ENCODE measurements at regions not wholly inside any gene's neighbourhood (a gene's known extent, or its start where the extent isn't known, plus 50 kb on each side); places are given as distances from the start of the nearest gene placed in this dataset.
"Not testable (repeated sequence)": the region's sequence is repeated elsewhere in the genome, so short reads cannot be mapped to it uniquely, and the experiment has no call there.

- no peak for TF ChIP-seq POLR2A (IDR thresholded peaks at IDR 0.05; ENCODE audit: low read depth, low read length)
- DNase-seq (ENCODE audit: insufficient read length, low spot score) (no peak), FAIRE-seq (no peak)
These were observed 66.6 kb upstream of the ZNF479 start for GRCh38 chr7:57198801-57199200.

- no peak for DNase-seq (ENCODE audit: insufficient read length, low spot score)
These were observed 67.0 kb upstream of the ZNF479 start for GRCh38 chr7:57199252-57199651.

DNA sequence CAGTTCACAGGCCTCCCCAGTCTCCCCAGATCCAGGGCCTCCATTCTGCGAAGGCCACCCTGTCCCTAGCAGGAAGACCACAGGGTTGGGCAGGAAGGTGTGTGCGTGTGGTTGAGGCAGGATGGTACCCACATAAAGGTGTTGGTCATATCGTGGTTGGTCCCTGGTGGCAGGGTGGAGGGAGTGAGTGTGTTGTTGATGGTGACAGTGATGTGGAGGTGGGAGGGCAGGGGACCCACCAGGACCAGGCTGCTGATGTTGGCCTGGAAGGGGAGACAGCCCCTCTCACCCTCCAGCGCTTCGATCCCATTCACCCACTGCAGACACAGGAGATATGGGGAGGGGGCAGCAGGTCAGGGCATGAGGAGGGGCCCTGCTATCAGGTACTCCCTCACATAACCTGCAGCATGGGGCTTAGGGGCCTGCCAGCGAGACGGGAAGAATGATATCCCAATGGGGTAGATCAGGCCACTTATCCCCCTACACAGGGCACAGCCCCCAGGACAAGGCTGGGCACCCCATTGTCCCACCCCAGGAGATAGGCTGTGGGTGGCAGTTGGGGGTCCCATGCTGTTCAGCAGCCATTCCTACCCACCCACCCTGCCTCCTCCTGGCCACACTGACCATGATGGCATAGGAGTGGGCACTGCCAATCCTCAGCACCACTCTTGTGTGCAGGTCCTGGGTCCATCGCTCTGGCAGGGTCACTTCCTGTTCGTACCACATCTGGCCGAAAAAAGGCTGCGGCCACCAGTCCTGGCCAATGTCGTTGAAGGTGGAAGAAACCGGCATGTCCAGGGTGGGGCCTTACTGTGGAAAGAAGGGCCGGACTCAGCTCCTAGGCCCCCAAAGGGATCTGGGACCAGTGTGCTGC is 69.0 kb upstream of the ZNF479 start:
- TF ChIP-seq POLR2A (IDR thresholded peaks at IDR 0.05; ENCODE audit: low read depth, low read length) = no peak
- DNase-seq (ENCODE audit: insufficient read length, low spot score) (no peak), FAIRE-seq (no peak)

More at GRCh38 chr7:57199252-57199651, 67.0 kb upstream of the ZNF479 start:
- no peak for FAIRE-seq
- TF ChIP-seq POLR2A (IDR thresholded peaks at IDR 0.05; ENCODE audit: low read depth, low read length) = no peak

- no peak for DNase-seq (ENCODE audit: insufficient read length, low spot score)
- FAIRE-seq = no peak
- no peak for TF ChIP-seq POLR2A (IDR thresholded peaks at IDR 0.05; ENCODE audit: low read depth, low read length)
These were observed 69.6 kb upstream of the ZNF479 start for GRCh38 chr7:57201895-57202210.

DNA sequence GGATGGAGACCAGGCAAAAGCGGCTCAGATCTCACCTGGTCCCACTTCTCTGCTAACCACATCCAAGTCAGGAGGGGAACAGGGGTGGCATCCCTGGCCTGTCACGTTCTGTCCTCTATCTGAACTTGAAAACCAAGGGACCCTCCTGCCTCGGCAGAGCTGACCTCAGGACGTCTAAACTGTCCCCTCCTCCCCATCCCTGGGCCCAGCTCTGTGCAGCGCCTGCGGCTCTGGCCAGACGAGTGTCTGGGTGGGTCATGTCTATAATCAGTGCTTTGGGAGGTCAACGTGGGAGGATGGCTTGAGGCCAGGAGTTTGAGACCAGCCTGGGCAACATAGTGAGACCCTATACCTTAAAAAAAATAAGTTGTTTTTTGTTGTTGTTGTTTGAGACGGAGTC is 70.0 kb upstream of the ZNF479 start:
- no peak for TF ChIP-seq POLR2A (IDR thresholded peaks at IDR 0.05; ENCODE audit: low read depth, low read length)
- FAIRE-seq = no peak
- no peak for DNase-seq (ENCODE audit: insufficient read length, low spot score)

DNA sequence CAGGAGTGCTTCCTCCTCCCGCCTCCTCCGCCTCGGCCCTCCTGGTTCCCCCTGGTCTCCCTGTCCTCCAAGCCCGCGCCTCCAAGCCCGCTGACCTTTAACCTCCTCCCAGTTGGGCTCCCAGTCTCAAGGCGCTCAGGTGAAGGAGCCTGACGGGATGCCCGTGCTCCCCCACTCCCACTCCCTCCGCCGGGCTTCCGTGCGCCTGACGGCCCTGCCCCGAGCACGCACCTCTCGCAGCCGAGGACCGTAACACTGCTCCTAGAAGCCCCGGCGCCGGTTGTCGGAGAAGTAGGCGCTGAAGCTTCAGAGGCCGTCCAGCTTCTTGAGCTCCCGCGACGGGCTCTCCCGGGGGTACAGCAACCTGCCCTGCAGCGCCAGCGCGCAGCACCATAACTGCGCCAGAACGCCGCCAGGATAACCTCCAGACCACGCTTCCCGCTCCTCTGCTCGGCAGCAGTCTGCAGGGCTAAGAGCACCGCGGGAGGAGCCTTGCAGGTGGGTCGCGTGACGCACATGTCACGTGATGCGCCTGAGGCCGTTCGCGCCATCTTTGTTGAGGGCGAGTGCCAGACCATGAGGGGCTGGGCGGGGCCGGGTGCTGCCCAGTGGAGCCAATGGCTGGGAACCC is 71.0 kb upstream of the ZNF479 start:
- FAIRE-seq (no peak), DNase-seq (ENCODE audit: insufficient read length, low spot score) (no peak)
- no peak for TF ChIP-seq POLR2A (IDR thresholded peaks at IDR 0.05; ENCODE audit: low read depth, low read length)

- not testable (repeated sequence) for DNase-seq (ENCODE audit: insufficient read length, low spot score); FAIRE-seq
These were observed 71.6 kb upstream of the ZNF479 start for GRCh38 chr7:57203858-57204257.

DNA sequence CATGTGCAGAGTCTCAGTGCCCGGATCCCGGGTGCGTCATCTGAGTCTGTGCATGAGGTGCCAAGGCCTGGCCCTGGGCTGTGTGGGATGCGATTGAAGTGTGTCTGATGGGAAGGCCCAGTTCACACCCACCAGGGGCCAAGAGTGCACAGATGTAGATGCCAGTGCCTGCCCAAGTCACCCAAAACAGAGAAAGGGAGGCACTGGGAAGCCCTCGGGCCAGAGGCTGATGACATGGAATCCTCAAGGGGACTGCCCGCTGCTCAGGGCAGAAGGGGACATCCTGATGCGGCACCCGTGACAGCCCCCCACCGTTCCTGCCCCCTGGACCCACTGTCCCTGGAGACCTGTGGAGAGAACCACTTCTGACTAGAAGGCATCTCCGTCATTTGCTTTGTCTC is 72.2 kb upstream of the ZNF479 start:
- no peak for DNase-seq (ENCODE audit: insufficient read length, low spot score)
- no peak for TF ChIP-seq POLR2A (IDR thresholded peaks at IDR 0.05; ENCODE audit: low read depth, low read length)
- FAIRE-seq = no peak

DNA sequence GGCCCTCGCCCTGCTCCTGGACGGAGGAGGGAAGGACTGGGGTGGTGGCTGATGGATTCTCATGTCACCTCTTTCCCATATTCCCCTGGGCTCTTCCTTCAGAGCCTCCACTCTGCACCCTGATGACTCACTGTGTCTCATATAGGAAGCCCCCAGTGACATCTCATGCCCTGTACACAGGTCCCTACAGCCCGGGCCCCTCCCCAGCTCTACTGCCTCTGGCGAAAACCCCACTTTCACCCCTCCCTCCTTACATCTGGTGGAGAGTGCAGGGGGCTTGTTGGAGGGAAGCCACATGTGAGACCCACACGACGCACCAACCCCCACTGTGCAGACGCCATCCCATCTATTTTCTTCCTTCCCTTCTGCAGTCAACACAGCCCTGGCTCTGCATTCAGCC is 72.8 kb upstream of the ZNF479 start:
- DNase-seq (ENCODE audit: insufficient read length, low spot score) (no peak), FAIRE-seq (no peak)
- TF ChIP-seq POLR2A (IDR thresholded peaks at IDR 0.05; ENCODE audit: low read depth, low read length) = no peak

DNA sequence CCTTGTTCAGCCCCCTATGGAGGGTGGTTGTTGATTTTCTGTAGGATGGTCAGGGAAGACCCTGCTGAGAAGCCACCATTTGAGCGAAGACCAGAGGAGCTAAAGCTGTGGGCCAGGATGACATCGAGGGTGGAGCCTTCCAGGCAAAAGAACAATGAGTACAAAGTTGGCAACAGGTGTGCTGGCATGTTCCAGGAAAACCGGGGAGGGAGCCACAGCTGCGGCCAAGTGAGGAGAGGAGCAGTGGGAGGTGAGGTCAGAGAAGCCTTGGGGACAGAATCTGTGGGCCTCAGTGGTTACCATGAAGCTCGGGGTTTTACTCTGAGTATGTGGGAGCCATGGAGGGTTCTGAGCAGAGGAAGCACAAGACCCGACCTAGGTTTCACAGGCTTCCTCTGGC is 75.6 kb upstream of the ZNF479 start:
- FAIRE-seq = no peak
- DNase-seq (ENCODE audit: insufficient read length, low spot score) = no peak
- no peak for TF ChIP-seq POLR2A (IDR thresholded peaks at IDR 0.05; ENCODE audit: low read depth, low read length)

DNA sequence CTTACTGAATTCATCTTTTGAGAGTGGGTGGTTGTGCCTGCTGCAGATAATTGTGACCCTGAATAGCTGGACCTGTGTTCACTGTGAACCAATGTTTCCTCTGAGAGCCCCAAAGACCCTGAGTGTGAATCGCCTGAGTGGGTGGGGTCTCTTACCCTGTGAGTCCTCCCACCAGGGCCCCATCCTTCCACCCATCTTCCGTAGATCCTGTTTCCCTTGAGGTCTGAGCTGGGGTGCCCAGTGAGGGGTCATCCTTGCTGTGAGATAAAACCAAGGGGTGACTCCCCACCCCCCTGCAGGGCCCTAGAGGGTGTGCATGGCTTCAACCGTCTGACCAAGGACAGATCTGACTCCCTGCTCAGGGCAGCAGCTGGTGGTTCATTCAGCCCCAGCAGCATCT is 78.0 kb upstream of the ZNF479 start:
- FAIRE-seq = no peak
- TF ChIP-seq POLR2A (IDR thresholded peaks at IDR 0.05; ENCODE audit: low read depth, low read length) = no peak
- DNase-seq (ENCODE audit: insufficient read length, low spot score) = no peak

- DNase-seq (ENCODE audit: insufficient read length, low spot score) = no peak
- no peak for TF ChIP-seq POLR2A (IDR thresholded peaks at IDR 0.05; ENCODE audit: low read depth, low read length)
- FAIRE-seq = no peak
These were observed 78.6 kb upstream of the ZNF479 start for GRCh38 chr7:57210871-57211270.

- no peak for TF ChIP-seq POLR2A (IDR thresholded peaks at IDR 0.05; ENCODE audit: low read depth, low read length)
- no peak for DNase-seq (ENCODE audit: insufficient read length, low spot score)
- no peak for FAIRE-seq
These were observed 79.3 kb upstream of the ZNF479 start for GRCh38 chr7:57211428-57212100.

GRCh38 chr7:57215423-57215822 is 83.2 kb upstream of the ZNF479 start:
- FAIRE-seq (no peak), DNase-seq (ENCODE audit: insufficient read length, low spot score) (no peak)
- TF ChIP-seq POLR2A (IDR thresholded peaks at IDR 0.05; ENCODE audit: low read depth, low read length) = no peak

DNA sequence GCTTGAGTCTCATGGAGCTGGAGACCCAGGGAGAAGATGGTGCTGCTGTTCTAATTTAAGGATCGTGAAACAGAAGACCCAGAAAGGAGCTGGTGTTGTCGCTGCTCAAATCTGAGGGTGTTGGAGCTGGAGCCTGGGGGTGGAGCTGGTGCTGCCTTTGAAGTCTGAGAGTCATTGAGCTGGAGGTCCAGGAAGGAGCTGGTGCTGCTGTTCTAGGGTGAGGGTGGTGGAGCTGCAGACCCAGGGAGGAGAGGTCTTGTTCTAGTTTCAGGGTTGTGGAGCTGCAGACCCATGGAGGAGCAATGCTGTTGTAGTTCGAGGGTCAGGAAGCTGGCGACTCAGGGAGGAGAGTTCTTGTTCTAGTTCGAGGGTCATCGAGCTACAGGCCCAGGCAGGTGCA is 84.1 kb upstream of the ZNF479 start:
- DNase-seq (ENCODE audit: insufficient read length, low spot score) = no peak
- TF ChIP-seq POLR2A (IDR thresholded peaks at IDR 0.05; ENCODE audit: low read depth, low read length) = no peak
- no peak for FAIRE-seq
